Pancreas (tissue), 10 donors: ENCODE measurements at regions not wholly inside any gene's neighbourhood (a gene's known extent, or its start where the extent isn't known, plus 50 kb on each side); places are given as distances from the start of the nearest gene placed in this dataset.

Experiments
- ATAC-seq, 4 donors: fragments of 200-7000 bp; cut with Tn5 transposase; one replicate each; pipeline versions ENCODE4 v1.8.0 to v1.9.1; 2020; ENCODE audit warnings: mild to moderate bottlenecking in 4 of 4, moderate library complexity in 4 of 4
- DNase-seq, 6 donors: peaks; one replicate each; pipeline ENCODE4 v3.0.0-alpha.2; 2020
- FAIRE-seq: peaks from 2 replicates; lab custom pipeline; 2012; peaks lifted over from hg19 to GRCh38; lab: Jason Lieb, UNC
- H3K27ac ChIP-seq, 4 donors: fragments of 200-600 bp; sonication (generic); 1 replicate in 3 of 4; 2 replicates in 1 of 4; pipeline versions ENCODE4 v1.5.0 to v1.8.0; 2020
- H3K27me3 ChIP-seq, 4 donors: fragments of 200-600 bp; one replicate each; pipeline ENCODE4 v1.8.0; 2021
- H3K36me3 ChIP-seq, 3 donors: fragments of 200-600 bp; sonication (generic) in 1 of 3; one replicate each; pipeline versions ENCODE4 v1.5.0 to v1.8.0; 2020 to 2021
- H3K4me1 ChIP-seq, 3 donors: fragments of 200-600 bp; one replicate each; pipeline ENCODE4 v1.8.0; 2021
- H3K4me3 ChIP-seq, 4 donors: fragments of 200-600 bp; sonication (generic) in 2 of 4; one replicate each; pipeline versions ENCODE4 v1.5.0 to v1.8.0; 2020 to 2021
- H3K9me3 ChIP-seq, 4 donors: fragments of 200-600 bp; one replicate each; pipeline ENCODE4 v1.8.0; 2021
- WGBS, 2 donors: extraction: QIAGEN DNeasy Blood & Tissue Kit; methylation state at CpG; one replicate each; pipeline ENCODE4 v1.1.7; 2013; 5-methylcytosine and 5-hydroxymethylcytosine counted together
- intact Hi-C, 3 donors: fragments of 100-400 bp; cut with DNase I; formaldehyde crosslinking; loops; one replicate each; pipeline versions ENCODE4 v1.11.1 to v1.14.2; 2022
- TF ChIP-seq, protein P1 (sequence below), 4 donors: fragments of 200-600 bp; sonication (generic) in 3 of 4; IDR thresholded peaks; one replicate each; pipeline versions ENCODE4 v1.5.0 to v1.8.0; 2021; ENCODE audit warnings: antibody characterized with exemption in 4 of 4
- donor health status: healthy with polysubstance abuse.
- donor health status: DM: no; HTN: no; CAD: no; lungs with moderate emphysema.
- donor health status: DM: no; HTN: no; CAD: no.
- donor health status: control.
- donor health status: control.
- donor health status: Bipolar disorder and iron deficiency.
- donor health status: DM: yes; HTN: yes; CAD: no.
- donor health status: DM: no; HTN: no; CAD: no.
- donor health status: DM: no; HTN: no; CAD: no.
- donor health status: DM: yes; HTN: yes; CAD: no.

DNA sequence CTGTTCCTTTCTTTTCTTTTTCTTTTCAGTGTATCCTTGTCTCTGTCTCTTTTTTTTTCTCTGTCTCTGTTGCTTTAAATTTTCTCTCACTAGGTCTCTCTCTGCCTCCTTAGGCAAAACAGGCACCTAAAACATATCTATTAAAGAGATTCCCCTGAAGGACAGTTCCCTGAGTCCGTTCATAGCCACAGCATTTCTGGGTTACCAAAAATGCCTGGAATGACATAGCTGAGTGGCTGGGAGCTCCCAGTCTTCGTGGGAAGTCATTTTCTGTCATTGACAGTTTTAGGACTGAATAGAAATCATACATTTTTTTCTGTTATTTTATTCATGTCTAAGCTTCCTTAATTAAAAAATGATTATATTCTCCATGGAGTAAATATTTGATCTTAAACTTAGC is 323.8 kb upstream of the AZI2 start:
- Histone ChIP-seq H3K27ac (no peak overlapping the region), H3K36me3 (no peaks in the 10 kb centered on the region), H3K4me3 (no peak overlapping the region), H3K4me1 (peaks cover 0 to 15% (median 8%) of the 10 kb centered on the region in 3 donors), H3K27me3 (no peaks in the 10 kb centered on the region), H3K9me3 (no peaks in the 10 kb centered on the region)
- WGBS, 2 donors = 21 to 29% methylated on average over 2 of the region's 2 CpGs
- intact Hi-C loops = no loop called here
- ATAC-seq (no peak), DNase-seq (no peak), FAIRE-seq (no peak)
- TF ChIP-seq, protein P1, sequence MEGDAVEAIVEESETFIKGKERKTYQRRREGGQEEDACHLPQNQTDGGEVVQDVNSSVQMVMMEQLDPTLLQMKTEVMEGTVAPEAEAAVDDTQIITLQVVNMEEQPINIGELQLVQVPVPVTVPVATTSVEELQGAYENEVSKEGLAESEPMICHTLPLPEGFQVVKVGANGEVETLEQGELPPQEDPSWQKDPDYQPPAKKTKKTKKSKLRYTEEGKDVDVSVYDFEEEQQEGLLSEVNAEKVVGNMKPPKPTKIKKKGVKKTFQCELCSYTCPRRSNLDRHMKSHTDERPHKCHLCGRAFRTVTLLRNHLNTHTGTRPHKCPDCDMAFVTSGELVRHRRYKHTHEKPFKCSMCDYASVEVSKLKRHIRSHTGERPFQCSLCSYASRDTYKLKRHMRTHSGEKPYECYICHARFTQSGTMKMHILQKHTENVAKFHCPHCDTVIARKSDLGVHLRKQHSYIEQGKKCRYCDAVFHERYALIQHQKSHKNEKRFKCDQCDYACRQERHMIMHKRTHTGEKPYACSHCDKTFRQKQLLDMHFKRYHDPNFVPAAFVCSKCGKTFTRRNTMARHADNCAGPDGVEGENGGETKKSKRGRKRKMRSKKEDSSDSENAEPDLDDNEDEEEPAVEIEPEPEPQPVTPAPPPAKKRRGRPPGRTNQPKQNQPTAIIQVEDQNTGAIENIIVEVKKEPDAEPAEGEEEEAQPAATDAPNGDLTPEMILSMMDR (IDR thresholded peaks at IDR 0.05) = no peak

DNA sequence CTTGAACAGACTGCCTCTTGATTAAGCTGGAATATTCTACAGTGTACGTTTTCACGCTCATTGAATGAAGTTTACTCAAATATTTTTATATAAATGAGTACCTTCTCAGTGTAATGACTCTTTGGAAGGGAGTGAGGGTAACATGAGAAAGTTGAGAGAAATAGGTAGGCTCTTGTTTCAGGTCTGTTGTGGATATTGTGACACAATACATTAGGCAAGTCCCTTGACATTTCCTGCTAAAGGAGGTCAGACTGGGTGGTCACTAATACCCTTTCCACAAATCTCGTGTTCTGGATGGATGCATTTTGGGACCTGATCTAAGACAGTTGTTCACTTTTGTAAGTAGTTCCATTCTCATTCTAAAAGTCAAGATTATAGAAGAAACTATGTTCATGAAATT is 324.8 kb upstream of the AZI2 start:
- Histone ChIP-seq H3K4me3 (no peak overlapping the region), H3K27me3 (no peaks in the 10 kb centered on the region), H3K36me3 (no peaks in the 10 kb centered on the region), H3K9me3 (no peaks in the 10 kb centered on the region), H3K4me1 (peaks cover 0 to 7% (median 1%) of the 10 kb centered on the region in 3 donors), H3K27ac (no peak overlapping the region)
- FAIRE-seq = no peak
- intact Hi-C loops = no loop called here
- WGBS, 2 donors = 80 to 91% methylated on average over 3 of the region's 3 CpGs
- no peak for DNase-seq
- TF ChIP-seq, protein P1 (IDR thresholded peaks at IDR 0.05) = no peak
- no peak for ATAC-seq

DNA sequence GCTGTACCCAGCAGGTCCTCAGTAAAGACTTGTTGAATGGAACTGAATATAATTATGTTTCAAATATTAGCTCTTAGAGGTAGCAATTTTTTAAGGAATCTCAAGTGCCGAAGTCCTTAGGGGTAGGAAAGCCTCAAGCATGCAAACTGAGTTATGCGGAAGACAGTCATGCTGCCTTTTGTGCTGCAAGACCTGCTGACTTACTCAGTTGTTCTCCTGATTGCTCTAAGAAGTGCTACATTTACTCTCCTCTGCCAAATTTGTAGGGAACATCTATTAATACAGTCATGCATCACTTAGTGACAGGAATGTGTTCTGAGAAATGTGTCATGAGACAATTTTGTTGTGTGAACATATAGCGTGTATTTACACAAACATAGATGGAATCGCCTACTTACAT is 325.6 kb upstream of the AZI2 start:
- Histone ChIP-seq H3K36me3 (no peaks in the 10 kb centered on the region), H3K9me3 (no peaks in the 10 kb centered on the region), H3K4me3 (no peak overlapping the region), H3K4me1 (peaks cover 0 to 5% (median 0%) of the 10 kb centered on the region in 3 donors), H3K27me3 (no peaks in the 10 kb centered on the region), H3K27ac (no peak overlapping the region)
- intact Hi-C loops = no loop called here
- ATAC-seq (no peak), FAIRE-seq (no peak), DNase-seq (no peak)
- WGBS, 2 donors = 97 to 99% methylated on average over 4 of the region's 4 CpGs
- TF ChIP-seq, protein P1 (IDR thresholded peaks at IDR 0.05) = no peak

DNA sequence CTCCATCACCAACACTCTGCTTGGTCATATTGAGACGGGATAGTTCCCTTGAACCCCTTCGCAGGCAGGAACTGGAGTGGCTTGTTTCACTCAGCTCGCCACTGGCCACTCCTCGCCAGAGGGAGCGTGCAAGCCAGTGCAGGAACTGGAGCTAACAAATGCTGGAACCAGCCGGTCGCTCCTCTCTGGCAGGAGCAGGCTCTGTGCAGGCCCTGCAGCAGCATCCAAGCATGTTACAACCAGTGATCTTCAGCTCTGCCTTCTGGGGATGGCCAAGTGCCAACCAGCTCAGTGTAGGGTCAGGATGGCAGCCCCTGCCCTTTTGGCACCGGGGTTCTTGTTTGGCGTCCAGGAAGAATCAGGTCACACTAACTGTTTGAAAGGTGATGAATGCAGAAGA is 329.0 kb upstream of the AZI2 start:
- FAIRE-seq (no peak), ATAC-seq (no peak), DNase-seq (peak in 2 of 6 donors; percentile 18 to 41)
- Histone ChIP-seq H3K36me3 (no peaks in the 10 kb centered on the region), H3K4me1 (peaks cover 0 to 3% (median 0%) of the 10 kb centered on the region in 3 donors), H3K4me3 (no peak overlapping the region), H3K27ac (no peak overlapping the region), H3K27me3 (no peaks in the 10 kb centered on the region), H3K9me3 (no peaks in the 10 kb centered on the region)
- intact Hi-C loops = no loop called here
- WGBS, 2 donors = 84 to 96% methylated on average over 9 of the region's 9 CpGs
- TF ChIP-seq, protein P1 (IDR thresholded peaks at IDR 0.05) = no peak

DNA sequence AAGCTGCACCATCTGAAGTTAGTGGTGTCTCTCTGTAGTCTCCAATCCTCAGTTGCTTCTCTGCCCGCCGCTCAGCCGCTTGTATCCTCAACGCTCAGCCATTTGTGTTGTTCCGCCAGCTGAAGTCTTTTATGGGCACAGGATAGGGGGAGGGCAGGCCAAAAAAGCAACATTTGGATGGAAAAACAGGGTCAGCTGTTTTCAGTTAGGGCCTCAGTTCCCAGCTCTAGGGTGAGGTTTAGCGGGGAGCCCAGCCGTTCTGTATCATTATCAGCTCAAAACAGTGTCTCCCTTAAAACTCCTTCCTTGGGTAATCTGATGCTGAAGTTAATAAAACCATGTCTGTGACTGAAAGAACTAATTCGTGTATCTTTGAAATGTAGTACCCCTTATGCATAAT is 329.5 kb upstream of the AZI2 start:
- H3K36me3 ChIP-seq = no peaks in the 10 kb centered on the region
- intact Hi-C loops = no loop called here
- H3K27ac ChIP-seq = no peak overlapping the region
- WGBS, 2 donors = 86 to 95% methylated on average over 8 of the region's 8 CpGs
- H3K4me1 ChIP-seq = no peaks in the 10 kb centered on the region
- ATAC-seq (no peak), FAIRE-seq (no peak), DNase-seq (no peak)
- H3K9me3 ChIP-seq = no peaks in the 10 kb centered on the region
- no peaks in the 10 kb centered on the region for H3K27me3 ChIP-seq
- no peak overlapping the region for H3K4me3 ChIP-seq
- TF ChIP-seq, protein P1 (IDR thresholded peaks at IDR 0.05) = no peak
